Testis (tissue), 2 donors: ENCODE measurements at regions not wholly inside any gene's neighbourhood (a gene's known extent, or its start where the extent isn't known, plus 50 kb on each side); places are given as distances from the start of the nearest gene placed in this dataset.

ENCODE experiments used
- CTCF ChIP-seq, 3 experiments: fragments of 450-650 bp in 2 of 3; fragments of 200-600 bp in 1 of 3; sonication (generic) in 1 of 3; IDR thresholded peaks; one replicate each; pipeline ENCODE4 v1.5.1; 2016 to 2019; ENCODE audit warnings: antibody characterized with exemption in 3 of 3, mild to moderate bottlenecking in 2 of 3, moderate library complexity in 1 of 3
- POLR2A ChIP-seq: fragments of 450-650 bp; IDR thresholded peaks from one replicate; pipeline ENCODE4 v1.6.1; 2017; ENCODE audit warnings: antibody characterized with exemption, mild to moderate bottlenecking, moderate library complexity

GRCh38 chr12:62196146-62196545 lies 64.1 kb upstream of the USP15 start:
- TF ChIP-seq CTCF (IDR thresholded peaks at IDR 0.05) (no peak), POLR2A (no peak)
